ENCODE measurements at regions not wholly inside any gene's neighbourhood (a gene's known extent, or its start where the extent isn't known, plus 50 kb on each side); places are given as distances from the start of the nearest gene placed in this dataset.

DNA sequence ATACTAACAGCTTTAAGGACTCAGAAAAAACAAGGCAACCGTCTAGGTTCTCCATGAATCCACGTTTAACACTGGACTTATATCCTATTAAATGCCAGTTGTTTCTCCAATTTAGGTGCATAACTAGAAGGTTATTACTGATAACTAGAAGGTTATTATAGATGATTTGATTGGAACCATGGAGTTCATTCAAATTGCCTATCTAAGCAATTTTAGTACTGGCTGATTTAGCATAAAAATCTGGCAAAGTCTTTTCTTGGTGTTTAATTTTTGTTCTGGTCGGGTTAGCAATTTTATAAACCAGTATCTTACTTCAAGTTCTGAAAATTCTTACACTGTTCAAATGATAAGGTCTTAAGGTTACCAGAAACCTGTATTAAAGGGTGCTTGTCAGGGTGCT is 672.8 kb upstream of the GNPDA2 start:
- no peaks in the 10 kb centered on the region for H3K4me1 ChIP-seq
- TF ChIP-seq POLR2AphosphoS5 (IDR thresholded peaks at IDR 0.05) (no peak), POLR2A (IDR thresholded peaks at IDR 0.05) (no peak)
- TF ChIP-seq, protein P1, sequence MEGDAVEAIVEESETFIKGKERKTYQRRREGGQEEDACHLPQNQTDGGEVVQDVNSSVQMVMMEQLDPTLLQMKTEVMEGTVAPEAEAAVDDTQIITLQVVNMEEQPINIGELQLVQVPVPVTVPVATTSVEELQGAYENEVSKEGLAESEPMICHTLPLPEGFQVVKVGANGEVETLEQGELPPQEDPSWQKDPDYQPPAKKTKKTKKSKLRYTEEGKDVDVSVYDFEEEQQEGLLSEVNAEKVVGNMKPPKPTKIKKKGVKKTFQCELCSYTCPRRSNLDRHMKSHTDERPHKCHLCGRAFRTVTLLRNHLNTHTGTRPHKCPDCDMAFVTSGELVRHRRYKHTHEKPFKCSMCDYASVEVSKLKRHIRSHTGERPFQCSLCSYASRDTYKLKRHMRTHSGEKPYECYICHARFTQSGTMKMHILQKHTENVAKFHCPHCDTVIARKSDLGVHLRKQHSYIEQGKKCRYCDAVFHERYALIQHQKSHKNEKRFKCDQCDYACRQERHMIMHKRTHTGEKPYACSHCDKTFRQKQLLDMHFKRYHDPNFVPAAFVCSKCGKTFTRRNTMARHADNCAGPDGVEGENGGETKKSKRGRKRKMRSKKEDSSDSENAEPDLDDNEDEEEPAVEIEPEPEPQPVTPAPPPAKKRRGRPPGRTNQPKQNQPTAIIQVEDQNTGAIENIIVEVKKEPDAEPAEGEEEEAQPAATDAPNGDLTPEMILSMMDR (IDR thresholded peaks at IDR 0.05) = no peak
- intact Hi-C loops (cut with DNase I; ENCODE audit: low total_unique reads) = no loop called here
- H3K36me3 ChIP-seq = no peaks in the 10 kb centered on the region
- 37 to 79% (median 55%) methylated on average over 3 of the region's 3 CpGs for WGBS, 5 donors
- H3K4me3 ChIP-seq = no peak overlapping the region
- no peak for DNase-seq
- no peak overlapping the region for H3K27ac ChIP-seq
- no peaks in the 10 kb centered on the region for H3K27me3 ChIP-seq
- H3K9me3 ChIP-seq = peaks cover 0 to 17% (median 0%) of the 10 kb centered on the region in 4 donors

DNA sequence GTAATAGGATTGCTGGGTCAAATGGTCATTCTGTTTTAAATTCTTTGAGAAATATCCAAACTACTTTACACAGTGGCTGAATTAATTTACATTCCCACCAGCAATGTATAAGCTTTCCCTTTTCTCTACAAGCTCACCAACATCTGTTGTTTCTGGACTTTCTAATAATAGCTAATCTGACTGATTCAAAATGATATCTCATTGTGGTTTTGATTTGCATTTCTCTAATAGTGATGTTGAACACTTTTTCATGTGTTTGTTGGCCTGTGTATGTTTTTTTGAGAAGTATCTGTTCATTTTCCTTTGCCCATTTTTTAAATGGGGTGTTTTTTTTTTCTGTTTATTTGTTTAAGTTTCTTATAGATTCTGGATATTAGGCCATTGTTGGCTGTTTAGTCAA is 659.0 kb upstream of the GNPDA2 start:
- intact Hi-C loops (cut with DNase I; ENCODE audit: low total_unique reads) = no loop called here

DNA sequence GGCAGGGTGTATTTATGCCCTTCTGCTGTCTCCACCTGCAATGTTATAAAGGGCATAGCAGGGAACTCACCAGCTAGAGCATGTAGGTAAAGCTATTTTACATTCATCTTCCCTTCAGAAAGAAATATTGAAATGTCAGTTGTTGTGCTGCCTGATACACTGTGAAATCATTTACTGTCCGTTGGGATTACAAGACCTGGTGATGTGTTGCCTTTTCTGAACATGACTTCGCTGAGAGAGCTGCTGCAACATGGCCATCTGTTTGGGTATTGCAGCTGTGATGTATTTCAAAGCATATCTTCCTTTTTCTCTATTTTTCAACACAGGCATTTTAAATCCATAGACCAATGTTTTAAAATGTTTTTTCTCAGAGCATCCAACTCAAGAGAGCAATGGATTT is 644.1 kb upstream of the GNPDA2 start:
- Histone ChIP-seq H3K36me3 (no peaks in the 10 kb centered on the region), H3K27ac (no peak overlapping the region), H3K4me3 (no peak overlapping the region), H3K27me3 (no peaks in the 10 kb centered on the region), H3K9me3 (no peaks in the 10 kb centered on the region), H3K4me1 (no peaks in the 10 kb centered on the region)
- intact Hi-C loops (cut with DNase I; ENCODE audit: low total_unique reads) = no loop called here
- DNase-seq = no peak
- 64 to 83% (median 68%) methylated on average over 2 of the region's 2 CpGs for WGBS, 5 donors
- TF ChIP-seq, protein P1 (IDR thresholded peaks at IDR 0.05) = no peak
- no peak for TF ChIP-seq EP300 (IDR thresholded peaks at IDR 0.05)
- TF ChIP-seq POLR2A (IDR thresholded peaks at IDR 0.05) = no peak
- TF ChIP-seq POLR2AphosphoS5 (IDR thresholded peaks at IDR 0.05) = no peak

More for the DNA sequence above, 659.0 kb upstream of the GNPDA2 start:
- H3K27ac ChIP-seq = no peak overlapping the region
- DNase-seq = no peak
- no peaks in the 10 kb centered on the region for H3K9me3 ChIP-seq
- H3K27me3 ChIP-seq = no peaks in the 10 kb centered on the region
- no peak overlapping the region for H3K4me3 ChIP-seq
- H3K4me1 ChIP-seq = no peaks in the 10 kb centered on the region
- no peak for TF ChIP-seq POLR2AphosphoS5 (IDR thresholded peaks at IDR 0.05)
- TF ChIP-seq, protein P1 (IDR thresholded peaks at IDR 0.05) = no peak
- TF ChIP-seq POLR2A (IDR thresholded peaks at IDR 0.05) = no peak
- no peak for TF ChIP-seq EP300 (IDR thresholded peaks at IDR 0.05)
- H3K36me3 ChIP-seq = no peaks in the 10 kb centered on the region

DNA sequence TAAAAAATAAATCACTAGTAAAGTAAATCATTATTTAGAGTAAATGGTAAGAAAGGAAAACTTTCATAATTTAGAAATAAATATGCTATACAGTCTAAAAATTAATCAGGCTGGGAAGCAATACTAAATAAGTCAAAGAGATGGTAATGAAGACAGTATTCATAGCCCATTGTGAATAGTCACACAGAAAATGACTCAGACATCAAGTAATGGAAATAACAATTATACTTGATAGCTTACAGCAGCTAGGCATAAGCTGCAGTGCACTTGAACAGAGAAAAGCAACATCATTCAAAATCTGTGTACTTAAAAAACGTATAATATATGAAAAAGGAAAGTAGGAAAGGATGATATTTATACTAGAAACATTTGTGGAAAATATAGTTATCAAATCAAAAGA is 642.5 kb upstream of the GNPDA2 start:
- WGBS, 5 donors = 24 to 35% (median 28%) methylated on average over 1 of the region's 1 CpG

More for the DNA sequence above, 642.5 kb upstream of the GNPDA2 start:
- H3K27ac ChIP-seq = no peak overlapping the region
- intact Hi-C loops (cut with DNase I; ENCODE audit: low total_unique reads) = no loop called here
- no peaks in the 10 kb centered on the region for H3K27me3 ChIP-seq
- DNase-seq = no peak
- TF ChIP-seq POLR2AphosphoS5 (IDR thresholded peaks at IDR 0.05) (no peak), POLR2A (IDR thresholded peaks at IDR 0.05) (no peak), EP300 (IDR thresholded peaks at IDR 0.05) (no peak)
- TF ChIP-seq, protein P1 (IDR thresholded peaks at IDR 0.05) = no peak
- no peaks in the 10 kb centered on the region for H3K36me3 ChIP-seq
- no peak overlapping the region for H3K4me3 ChIP-seq
- H3K9me3 ChIP-seq = no peaks in the 10 kb centered on the region
- no peaks in the 10 kb centered on the region for H3K4me1 ChIP-seq

Measured in stomach (tissue), 8 donors.